GM12801 (cell line): ENCODE measurements at regions not wholly inside any gene's neighbourhood (a gene's known extent, or its start where the extent isn't known, plus 50 kb on each side); places are given as distances from the start of the nearest gene placed in this dataset.

Experiments
- CTCF ChIP-seq: IDR thresholded peaks from one replicate; pipeline ENCODE4 v1.5.1; 2011; ENCODE audit warnings: control low read depth; ENCODE audit not compliant: insufficient read length; ENCODE audit errors: extremely low read depth

- no peak for TF ChIP-seq CTCF
These were observed 237.9 kb downstream of the HAUS1 start for GRCh38 chr18:46341986-46342525.

- no peak for TF ChIP-seq CTCF
These were observed 239.3 kb downstream of the HAUS1 start for GRCh38 chr18:46343456-46343855.

- no peak for TF ChIP-seq CTCF
These were observed 239.8 kb downstream of the HAUS1 start for GRCh38 chr18:46343931-46344372.

- TF ChIP-seq CTCF, result no peak
These were observed 240.4 kb downstream of the HAUS1 start for GRCh38 chr18:46344416-46345180.

- TF ChIP-seq CTCF, result no peak
These were observed 240.9 kb downstream of the HAUS1 start for GRCh38 chr18:46345181-46345465.

GRCh38 chr18:46346213-46346612 is 242.0 kb downstream of the HAUS1 start:
- no peak for TF ChIP-seq CTCF

GRCh38 chr18:46346896-46347630 is 242.9 kb downstream of the HAUS1 start:
- no peak for TF ChIP-seq CTCF
